HG03439 (cell line): ENCODE measurements at regions not wholly inside any gene's neighbourhood (a gene's known extent, or its start where the extent isn't known, plus 50 kb on each side); places are given as distances from the start of the nearest gene placed in this dataset.
"Not testable (repeated sequence)": the region's sequence is repeated elsewhere in the genome, so short reads cannot be mapped to it uniquely, and the experiment has no call there.

Experiments
- ATAC-seq: cut with Tn5 transposase; IDR thresholded peaks from one replicate; pipeline ENCODE4 v1.9.1; 2021; ENCODE audit warnings: mild to moderate bottlenecking, moderate library complexity; ENCODE audit not compliant: unreplicated experiment

DNA sequence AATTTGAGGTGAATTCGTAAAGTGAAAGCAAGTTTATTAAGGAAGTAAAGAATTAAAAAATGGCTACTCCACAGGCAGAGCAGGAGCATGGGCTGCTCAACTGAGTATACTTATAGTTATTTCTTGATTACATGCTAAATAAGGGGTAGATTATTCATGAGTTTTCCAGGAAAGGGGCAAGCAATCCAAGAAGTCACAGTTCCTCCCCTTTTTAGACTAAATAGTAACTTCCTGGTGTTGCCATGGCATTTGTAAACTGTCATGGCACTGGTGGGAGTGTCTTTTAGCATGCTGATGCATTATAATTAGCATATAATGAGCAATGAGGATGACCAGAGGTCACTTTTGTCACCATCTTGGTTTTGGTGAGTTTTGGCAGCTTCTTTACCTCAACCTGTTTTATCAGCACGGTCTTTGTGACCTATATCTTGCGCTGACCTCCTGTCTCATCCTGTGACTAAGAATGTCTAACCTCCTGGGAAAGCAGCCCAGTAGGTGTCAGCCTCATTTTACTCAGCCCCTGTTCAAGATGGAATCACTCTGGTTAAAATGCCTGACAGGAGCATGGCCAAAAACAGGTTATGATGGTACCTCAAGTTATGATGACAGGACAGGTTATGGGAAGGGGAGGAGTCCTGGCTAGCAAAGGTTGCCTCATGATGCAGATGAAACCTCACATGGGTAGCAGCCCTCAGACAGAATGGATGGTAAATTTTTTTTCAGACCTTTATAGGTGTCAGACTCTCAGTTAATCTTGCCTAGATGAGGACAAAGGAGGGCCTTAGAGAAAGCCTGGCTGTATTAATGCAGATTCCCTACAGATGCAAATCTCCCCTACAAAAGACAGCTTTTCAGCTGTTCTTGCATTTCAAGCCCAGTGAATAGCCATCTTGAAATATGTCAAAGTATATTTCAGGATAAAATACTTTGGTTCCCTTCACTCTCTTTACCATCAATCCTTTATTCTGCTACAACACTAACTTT lies 49.7 kb downstream of the SIPA1L2 start:
- ATAC-seq: no peak

DNA sequence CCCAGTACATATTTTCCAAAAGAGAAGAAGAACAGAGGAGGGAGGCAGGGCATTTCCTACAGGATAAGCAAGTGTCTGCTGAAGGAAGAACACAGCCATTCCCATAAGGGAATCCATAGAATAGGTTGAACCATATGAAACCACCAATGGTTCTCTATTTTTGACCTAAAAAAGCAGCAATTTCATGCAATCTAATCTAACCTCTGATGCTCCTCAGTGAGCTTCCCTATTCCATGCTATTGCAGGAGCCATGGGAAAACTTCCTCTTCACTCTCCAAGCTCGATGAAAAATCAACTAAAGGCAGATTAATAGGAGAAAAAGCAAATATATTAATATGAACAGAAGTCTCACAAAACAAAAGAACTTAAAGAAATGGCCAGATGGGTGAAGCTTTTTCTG lies 50.5 kb downstream of the SIPA1L2 start:
- ATAC-seq: no peak

DNA sequence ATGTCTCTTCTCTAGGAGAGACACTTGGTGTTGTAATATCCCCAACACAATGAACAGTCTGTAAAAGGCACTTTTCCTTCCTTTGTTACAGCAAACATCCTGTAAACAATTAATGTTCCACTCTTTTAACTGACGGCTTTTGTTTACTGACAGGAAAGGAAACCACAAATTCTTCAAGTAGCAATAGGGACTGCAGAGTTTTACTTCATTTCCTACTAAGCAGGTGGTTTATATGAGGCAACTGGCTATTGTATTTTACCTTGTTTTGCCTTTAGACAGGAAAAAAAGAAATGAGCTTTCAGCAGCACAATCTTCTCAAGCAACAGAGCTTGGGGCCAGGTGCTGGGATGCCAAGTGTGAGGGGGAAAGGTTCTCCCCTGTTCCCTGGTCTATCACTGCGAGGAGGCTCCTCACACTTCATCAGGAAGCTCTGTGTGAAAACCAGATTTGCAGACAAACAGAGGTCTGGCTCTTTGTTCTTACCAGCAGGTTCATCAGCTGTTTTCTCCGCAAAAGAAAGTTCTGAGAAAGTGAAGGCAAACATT lies 51.2 kb downstream of the SIPA1L2 start:
- ATAC-seq: no peak

DNA sequence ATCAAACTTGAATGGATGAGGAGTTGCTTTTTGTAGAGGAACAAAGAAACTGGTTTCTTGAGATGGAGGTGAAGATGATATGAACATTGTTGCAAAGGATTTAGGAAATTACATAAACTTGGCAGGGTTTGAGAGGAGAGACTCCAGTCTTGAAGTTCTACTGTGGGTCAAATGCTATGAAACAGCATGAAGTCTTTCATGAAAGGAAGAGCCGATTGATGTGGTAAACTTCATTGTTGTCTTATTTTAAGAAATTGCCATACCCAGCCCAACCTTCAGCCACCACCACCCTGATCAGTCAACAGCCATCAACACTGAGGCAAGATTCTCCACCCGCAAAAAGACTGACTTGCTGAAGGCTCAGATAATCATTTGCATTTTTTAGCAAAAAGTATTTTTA lies 52.2 kb downstream of the SIPA1L2 start:
- ATAC-seq: no peak

DNA sequence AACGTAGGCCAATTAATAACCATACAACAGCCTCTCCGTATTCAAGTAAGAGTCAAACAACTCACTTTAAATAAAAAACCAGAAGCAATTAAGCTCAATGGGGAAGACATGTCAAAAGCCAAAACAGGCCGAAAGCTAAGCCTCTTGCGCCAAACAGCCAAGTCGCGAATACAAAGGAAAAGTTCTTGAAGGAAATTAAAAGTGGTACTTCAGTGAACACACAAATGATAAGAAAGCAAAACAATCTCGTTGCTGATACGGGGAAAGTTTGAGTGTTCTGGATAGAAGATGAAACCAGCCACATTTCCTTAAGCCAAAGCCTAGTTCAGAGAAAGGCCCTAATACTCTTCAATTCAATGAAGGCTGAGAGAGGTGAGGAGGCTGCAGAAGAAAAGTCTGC lies 53.4 kb downstream of the SIPA1L2 start:
- no peak for ATAC-seq

DNA sequence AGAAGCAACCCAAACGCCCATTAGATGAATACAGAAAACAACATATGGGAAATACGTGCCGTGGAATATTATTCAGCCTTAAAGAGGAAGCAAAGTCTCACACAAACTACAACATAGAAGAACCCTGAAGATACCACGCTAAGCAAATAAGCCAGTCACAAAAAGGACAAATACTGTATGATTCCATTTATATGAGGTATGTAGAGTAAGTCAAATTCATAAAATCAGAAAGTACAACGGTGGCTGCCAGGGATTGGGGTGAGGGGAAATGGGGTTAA lies 54.2 kb downstream of the SIPA1L2 start:
- no peak for ATAC-seq

DNA sequence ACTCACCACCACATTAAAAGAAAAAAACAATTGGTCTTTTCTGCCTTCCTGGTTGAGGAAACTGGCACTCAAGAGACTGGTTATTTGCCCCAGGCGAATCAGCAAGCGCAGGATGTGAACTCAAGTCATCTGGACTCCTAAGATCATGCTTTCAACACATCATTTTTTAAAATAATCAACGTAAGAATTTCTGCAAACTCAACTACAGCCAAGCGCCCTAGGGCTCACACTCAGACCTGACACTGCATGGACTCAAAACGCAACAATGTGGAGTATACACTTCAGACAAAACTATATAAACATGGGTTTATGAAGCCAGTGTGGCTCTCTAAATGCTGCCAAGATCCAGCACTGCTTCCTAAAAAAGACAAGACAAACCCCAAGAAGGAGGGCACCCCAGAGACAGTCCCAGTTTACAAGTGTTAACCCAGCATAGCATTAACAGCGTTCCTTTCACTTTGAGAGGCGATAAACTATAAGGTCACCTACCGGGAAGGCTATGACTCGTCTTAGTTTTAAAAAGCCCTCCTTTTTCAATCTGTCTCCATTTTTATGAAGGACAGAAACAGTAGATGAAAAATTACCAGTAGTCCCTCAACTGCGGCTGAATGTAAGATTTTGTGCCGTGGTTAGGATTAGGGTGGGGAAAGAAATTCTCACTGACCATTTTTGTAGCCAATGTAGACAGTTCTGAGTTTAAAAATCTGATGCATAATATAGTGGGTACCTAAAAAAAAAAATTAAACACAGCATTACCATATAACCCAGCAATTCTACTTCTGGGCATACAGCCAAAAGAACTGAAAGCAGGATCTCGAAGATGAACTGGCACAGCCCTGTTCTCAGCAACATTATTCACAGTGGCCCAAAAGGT lies 54.8 kb downstream of the SIPA1L2 start:
- no peak for ATAC-seq

DNA sequence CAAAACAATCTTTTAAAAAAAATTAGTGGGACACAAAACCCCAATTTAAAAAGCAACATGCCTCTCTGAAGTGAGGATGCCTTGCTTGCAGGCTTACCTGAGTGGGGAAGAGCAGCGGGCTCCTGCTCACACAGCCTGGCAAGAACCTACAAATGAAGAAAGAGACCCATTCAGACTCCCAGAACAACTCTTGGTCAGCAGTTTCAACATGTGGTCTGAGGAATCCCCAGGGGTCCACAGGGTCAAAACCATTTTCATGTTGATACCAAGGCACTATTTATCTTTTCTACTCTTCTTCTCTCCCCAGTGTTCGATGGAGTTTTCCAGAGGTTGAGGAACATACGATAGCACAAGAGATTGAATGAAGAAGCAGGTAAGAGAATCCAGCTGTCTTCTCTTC lies 55.9 kb downstream of the SIPA1L2 start:
- no peak for ATAC-seq

DNA sequence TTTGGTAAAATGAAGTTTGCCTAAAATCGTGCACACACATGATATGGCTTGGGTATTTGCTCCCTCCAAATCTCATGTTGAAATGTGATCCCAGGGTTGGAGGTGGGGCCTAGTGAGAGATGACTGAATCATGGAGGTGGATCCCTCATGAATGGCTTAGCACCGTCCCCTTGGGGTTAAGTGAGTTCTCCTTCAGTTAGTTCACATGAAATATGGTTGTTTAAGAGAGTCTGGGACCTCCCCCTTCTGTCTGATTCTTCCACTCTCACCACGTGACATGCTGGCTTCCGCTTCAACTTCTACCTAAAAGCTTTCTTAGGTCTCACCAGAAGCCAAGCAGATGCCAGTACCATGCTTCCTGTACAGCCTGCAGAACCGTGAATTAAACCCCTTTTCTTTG lies 58.4 kb downstream of the SIPA1L2 start:
- ATAC-seq: no peak

DNA sequence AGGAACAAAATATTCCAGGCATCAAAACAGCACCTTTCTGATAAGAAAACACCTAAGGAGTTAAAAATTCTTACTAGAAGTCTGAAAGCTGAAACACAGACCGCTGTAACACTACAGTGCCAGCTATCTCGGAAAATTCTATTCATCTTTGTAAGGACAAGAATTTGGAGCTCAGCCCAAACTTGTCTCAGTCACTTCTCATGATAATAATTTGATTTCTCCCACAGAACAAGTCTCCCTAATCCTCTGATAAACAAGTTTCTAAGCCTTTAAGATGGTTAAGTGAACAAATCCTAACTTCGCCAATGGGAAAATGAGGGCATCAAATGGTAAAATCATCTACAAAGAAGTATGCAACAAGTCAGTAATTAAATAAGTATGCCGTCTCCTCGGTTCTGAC lies 59.9 kb downstream of the SIPA1L2 start:
- no peak for ATAC-seq

DNA sequence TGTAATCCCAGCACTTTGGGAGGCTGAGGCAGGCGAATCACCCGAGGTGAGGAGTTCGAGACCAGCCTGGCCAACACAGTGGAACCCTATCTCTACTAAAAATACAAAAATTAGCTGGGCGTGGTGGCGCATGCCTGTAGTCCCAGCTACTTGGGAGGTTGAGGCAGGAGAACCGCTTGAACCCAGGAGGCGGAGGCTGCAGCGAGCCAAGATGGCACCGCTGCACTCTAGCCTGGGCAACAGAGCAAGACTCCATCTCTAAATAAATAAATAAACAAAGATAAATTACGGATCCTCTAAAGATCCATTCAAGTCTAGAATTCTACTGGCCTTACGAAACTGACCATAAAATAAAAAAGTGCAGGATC lies 60.4 kb downstream of the SIPA1L2 start:
- ATAC-seq: not testable (repeated sequence)

DNA sequence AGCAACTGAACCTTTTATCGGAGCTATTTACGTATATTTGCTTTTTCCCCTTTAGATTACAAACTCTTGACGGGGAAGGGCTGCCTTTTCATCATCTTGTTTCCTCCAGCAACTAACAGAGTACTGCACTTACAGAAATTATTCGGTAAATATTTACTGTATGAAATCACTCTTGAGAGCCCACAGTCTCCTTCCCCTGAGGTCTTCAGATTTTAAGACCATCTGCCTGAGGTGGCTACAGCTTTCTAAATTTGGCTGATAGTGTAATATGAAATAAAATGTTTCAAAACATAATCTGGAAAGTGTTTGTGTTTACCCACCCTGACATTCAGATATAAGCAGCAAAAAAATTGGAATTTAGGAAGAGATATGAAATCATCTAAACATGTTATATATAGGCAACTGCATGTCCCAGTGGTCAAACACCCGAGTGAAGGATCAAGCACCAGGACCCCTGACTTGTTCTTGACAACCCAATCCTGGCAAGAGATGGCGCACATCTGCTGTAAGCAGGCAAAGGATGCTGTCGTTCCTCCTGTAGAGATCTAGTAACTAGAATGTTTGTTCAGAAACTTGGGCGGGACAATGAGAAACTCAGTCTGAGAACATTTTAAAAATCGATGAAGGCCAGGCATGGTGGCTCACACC lies 60.9 kb downstream of the SIPA1L2 start:
- ATAC-seq: no peak

DNA sequence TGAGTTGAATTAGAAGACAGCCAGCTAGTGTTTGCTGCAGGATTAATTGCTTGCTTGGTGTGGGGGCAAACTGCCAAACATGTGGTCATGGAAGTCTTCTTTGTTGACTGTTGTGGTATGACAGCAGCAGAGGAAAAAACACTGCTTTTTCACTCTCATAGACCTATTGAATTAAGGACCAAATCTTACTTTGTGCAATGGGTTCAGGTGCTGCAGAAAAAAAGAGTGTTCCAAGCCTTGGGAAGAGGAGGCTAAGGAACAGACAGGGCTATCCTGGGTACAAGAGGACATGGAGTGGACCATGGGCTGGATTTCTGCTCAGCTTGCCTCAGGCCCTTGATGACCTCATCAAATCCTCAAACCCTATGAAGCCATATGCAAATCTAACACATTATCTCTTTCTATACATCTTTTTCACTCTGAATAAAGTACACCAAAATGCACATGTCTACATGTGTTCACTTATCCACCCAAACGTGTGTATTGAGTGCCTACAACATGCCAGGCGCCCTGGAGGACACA lies 61.5 kb downstream of the SIPA1L2 start:
- ATAC-seq: no peak

DNA sequence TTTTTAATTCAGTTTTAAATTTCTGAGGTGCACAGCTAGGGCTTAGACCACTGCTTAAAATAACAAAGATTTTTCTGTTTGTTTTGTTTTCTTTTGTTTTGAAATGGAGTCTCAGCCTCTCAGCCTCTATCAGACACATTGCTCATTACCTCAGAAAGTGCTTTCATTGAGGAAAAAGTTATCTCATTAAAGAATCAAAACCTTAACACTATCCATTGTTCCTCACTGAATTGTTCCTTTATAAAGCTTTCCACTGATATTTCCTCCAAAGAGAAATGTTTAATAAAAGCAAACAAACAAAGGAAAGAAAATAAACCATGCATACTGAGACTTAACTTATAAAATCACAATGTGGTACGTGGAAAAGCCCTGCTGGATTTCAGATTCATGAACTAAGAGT lies 63.8 kb downstream of the SIPA1L2 start:
- ATAC-seq: no peak

DNA sequence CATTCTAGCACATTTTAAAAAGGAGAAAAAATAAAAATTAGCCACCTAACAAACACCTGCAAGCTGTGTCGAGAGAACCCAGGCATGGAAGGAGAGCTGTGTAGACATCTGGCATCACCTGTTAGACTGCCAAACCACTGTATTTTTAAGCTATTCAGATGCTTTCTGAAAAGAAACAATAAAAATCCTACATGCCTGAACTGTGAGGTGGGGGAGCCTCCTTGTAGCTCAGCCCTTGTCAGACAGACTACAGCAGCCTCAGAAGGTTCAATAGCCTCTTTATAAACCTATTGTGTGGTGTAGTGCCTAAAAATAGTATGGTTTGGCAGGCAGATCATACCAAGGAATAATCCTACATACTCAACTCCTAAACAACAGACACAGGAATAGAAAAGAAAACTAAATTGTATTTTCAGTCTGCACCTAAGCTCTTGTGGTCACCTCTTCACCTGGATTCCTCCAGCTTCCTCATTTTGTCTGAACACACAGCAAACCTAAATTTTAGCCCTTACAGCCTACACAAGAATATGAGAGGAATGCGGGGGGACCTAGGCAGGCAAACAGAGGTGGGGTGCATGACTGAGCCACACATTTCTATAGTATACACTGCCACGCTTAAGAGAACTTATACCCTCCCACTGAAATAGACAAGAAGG lies 67.0 kb downstream of the SIPA1L2 start:
- no peak for ATAC-seq

DNA sequence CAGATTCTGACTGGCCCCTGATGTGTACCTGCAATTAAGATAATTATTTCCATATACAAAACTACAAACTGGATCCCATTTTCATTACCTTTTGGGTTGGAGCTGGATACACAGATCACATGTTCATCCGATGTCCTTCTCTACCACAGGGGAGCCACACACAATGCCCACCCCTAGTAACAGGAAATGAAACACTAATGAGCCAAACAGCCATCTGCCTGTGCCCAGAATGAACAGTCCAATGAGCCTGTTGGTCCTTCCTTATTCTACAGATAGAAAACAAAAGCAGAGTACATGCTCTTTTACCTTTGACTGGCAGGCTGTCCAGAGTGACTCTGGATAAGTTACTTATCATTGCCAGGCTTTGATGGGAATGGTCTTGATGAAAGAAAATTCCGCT lies 68.6 kb downstream of the SIPA1L2 start:
- no peak for ATAC-seq

DNA sequence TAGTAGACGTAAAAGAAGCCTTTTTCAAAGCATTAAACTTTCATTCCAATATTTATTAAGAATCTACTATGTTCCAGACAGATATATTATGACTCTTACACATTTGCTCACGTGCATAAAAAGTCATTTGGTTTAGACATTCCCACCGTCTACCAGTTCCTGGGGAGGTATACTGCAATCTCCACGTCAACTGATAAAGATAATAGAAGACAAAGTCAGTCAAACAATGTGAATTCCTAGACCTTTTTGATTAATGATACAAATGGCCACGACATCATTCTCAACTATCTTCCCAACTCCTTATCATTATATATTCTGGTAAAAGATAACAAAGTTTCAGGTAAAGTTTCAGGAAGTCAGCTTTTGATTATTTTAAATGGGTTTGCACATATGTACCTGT lies 69.0 kb downstream of the SIPA1L2 start:
- no peak for ATAC-seq

DNA sequence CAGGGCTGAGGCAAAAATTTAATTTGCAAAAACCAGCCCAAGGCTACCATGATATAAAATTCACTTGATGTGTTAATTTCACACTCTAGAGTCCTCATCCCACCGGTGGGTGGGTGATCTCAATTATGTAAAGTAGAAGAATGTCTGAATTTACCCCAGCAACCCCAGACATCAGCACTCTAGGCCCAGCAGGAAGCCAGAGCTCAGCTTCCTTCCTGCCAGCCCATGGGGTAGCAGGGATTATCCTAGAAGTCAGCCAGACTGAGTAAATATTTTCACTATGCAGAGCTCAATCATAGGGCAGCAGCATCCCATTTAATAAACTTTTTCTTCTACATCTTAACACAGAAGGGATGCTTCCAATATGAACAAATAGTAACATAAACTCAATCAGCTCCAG lies 71.0 kb downstream of the SIPA1L2 start:
- no peak for ATAC-seq

DNA sequence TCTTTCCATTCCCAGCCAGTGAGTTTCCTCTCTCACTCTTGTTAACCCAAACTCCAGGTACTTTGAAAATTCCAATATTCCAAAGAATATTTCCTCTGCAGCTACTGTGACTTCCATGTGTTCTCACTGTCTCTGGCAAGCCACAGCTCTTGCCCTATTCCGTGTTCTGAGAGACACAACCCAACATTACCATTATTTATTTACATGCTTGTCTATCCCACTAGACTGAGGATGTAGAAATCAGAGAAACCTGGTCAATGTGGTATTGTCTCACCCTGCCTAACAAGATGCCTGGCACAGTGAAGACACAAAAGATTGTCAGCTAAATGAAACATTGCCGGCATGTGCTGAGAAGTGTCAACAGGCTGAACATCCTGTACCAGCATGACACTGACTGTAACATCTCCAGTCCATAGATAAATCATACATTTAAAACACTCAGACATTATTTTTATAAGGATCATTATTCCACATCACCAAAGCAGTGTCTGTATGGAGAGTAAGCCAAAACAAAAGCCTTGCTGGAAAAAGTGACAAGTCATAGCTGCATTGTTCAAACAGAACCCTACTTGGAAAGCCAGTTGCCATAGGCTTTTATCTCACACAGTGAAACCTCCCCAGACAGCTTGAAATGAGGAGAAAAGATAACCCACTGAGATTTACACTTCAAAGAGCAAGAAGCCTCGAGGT lies 72.3 kb downstream of the SIPA1L2 start:
- ATAC-seq: no peak

DNA sequence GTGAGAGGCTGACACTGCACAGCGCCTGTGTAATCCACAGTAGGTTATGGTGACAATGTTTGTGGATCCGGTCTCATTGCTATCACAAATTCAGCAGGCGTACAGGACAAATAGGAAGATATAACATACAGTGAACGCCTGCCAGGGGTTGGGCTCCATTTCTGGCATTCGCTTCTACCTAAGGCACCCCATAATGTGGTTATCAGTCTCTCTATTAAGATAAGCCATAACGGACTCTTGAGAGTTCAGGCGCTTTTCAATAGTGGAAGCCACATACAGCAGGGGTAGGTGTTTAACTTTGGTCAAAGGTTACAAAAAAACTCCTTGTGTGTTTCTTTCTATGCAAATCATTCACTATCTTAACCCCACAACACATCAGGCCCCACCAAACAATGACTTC lies 72.8 kb downstream of the SIPA1L2 start:
- ATAC-seq: no peak
